Adrenal gland (tissue), 5 donors: ENCODE measurements at regions not wholly inside any gene's neighbourhood (a gene's known extent, or its start where the extent isn't known, plus 50 kb on each side); places are given as distances from the start of the nearest gene placed in this dataset.

Experiments used
- CTCF ChIP-seq, 6 experiments: fragments of 450-650 bp in 4 of 6; fragments of 200-600 bp in 2 of 6; sonication (generic) in 1 of 6; IDR thresholded peaks; 1 replicate in 5 of 6; 2 replicates in 1 of 6; pipeline versions ENCODE4 v1.5.1 to v1.8.0; 2016 to 2021; ENCODE audit warnings: antibody characterized with exemption in 6 of 6, mild to moderate bottlenecking in 2 of 6, moderate library complexity in 1 of 6
- POLR2A ChIP-seq, 2 donors: fragments of 450-650 bp; IDR thresholded peaks; one replicate each; pipeline ENCODE4 v1.6.1; 2017; ENCODE audit warnings: antibody characterized with exemption in 2 of 2, mild to moderate bottlenecking in 2 of 2, moderate library complexity in 1 of 2
- donor health status: DM: no; HTN: no; CAD: no.

DNA sequence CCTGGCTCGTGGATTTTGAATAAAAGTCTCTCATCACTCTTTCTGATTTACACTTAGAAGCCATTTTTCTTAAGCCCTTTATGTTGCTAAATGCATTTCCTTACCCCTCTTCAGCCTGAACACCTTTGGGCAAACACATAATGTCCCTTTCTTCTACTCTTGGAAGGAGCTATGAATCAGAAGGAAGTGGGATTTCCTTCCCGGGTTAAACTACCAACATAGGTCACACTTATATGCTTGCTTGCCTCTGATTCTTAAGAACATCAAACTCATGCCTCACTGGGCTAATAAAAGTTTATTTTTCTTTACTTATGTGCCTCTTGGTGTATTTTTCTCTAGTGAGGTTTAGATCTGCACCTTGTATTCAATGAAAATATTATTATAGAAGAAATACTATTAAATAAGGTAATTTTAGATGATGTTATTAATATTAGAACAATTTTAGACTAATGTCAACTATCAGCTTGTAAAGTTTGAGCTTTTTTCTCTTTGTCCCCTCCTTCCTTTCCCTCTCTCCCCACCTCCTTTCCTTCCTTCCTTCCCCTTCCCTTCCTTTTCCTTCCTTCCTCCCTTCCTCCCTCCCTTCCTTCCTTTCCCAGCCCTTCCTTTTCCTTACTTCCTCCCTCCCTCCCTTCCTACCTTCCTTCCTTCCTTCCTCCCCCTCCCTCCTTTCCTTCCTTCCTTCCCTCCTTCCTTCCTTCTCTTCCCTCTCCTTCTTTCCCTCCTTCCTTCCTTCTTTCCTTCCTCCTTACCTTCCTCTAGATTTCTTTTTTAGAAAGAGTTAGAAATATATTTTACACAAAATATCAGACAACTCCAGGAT is 66.5 kb upstream of the KCNJ6 start:
- TF ChIP-seq CTCF (IDR thresholded peaks at IDR 0.05) (no peak), POLR2A (IDR thresholded peaks at IDR 0.05) (no peak)
